ENCODE measurements at regions not wholly inside any gene's neighbourhood (a gene's known extent, or its start where the extent isn't known, plus 50 kb on each side); places are given as distances from the start of the nearest gene placed in this dataset.

GRCh38 chr15:79538527-79538926 is 106.4 kb downstream of the MINAR1 start:
- TF ChIP-seq POLR2A (IDR thresholded peaks at IDR 0.05), result no peak
- no peak for TF ChIP-seq CTCF (IDR thresholded peaks at IDR 0.05)
- no peak for TF ChIP-seq POLR2AphosphoS5 (IDR thresholded peaks at IDR 0.05)
- TF ChIP-seq EP300 (IDR thresholded peaks at IDR 0.05; ENCODE audit: low read depth), result no peak
- H3K27me3 ChIP-seq, result no peaks in the 10 kb centered on the region
- H3K27ac ChIP-seq, result no peak overlapping the region
- intact Hi-C loops (cut with DNase I; ENCODE audit: low total_unique reads) (no loop called here), in situ Hi-C loops (cut with MboI; ENCODE audit: low pct_ligation_motif_present in 1 of 4, low pct_unique_long_range_greater_than_20kb in 1 of 4, low sequenced_read_pairs in 3 of 4) (no loop called here)
- no peaks in the 10 kb centered on the region for H3K9me3 ChIP-seq
- WGBS, 2 donors (ENCODE audit: low coverage in 1 of 2), result 76 to 83% methylated on average over 2 to 5 of the region's 5 CpGs
- H3K4me1 ChIP-seq, result no peaks in the 10 kb centered on the region
- no peak overlapping the region for H3K4me3 ChIP-seq
- no peaks in the 10 kb centered on the region for H3K36me3 ChIP-seq
- no peak for DNase-seq

- H3K4me1 ChIP-seq, result no peaks in the 10 kb centered on the region
- H3K27ac ChIP-seq, result no peak overlapping the region
- intact Hi-C loops (cut with DNase I; ENCODE audit: low total_unique reads) (no loop called here), in situ Hi-C loops (cut with MboI; ENCODE audit: low pct_ligation_motif_present in 1 of 4, low pct_unique_long_range_greater_than_20kb in 1 of 4, low sequenced_read_pairs in 3 of 4) (no loop called here)
- no peak overlapping the region for H3K4me3 ChIP-seq
- H3K9me3 ChIP-seq, result no peaks in the 10 kb centered on the region
- no peaks in the 10 kb centered on the region for H3K27me3 ChIP-seq
- WGBS, 2 donors (ENCODE audit: low coverage in 1 of 2), result 60 to 73% methylated on average over 1 to 3 of the region's 3 CpGs
- H3K36me3 ChIP-seq, result no peaks in the 10 kb centered on the region
- DNase-seq, result no peak
- TF ChIP-seq POLR2AphosphoS5 (IDR thresholded peaks at IDR 0.05) (no peak), POLR2A (IDR thresholded peaks at IDR 0.05) (no peak), CTCF (IDR thresholded peaks at IDR 0.05) (no peak), EP300 (IDR thresholded peaks at IDR 0.05; ENCODE audit: low read depth) (no peak)
Measured at GRCh38 chr15:79539401-79539800, 107.3 kb downstream of the MINAR1 start.

GRCh38 chr15:79540551-79540950 is 108.4 kb downstream of the MINAR1 start:
- Histone ChIP-seq H3K27me3 (no peaks in the 10 kb centered on the region), H3K9me3 (no peaks in the 10 kb centered on the region), H3K36me3 (no peaks in the 10 kb centered on the region), H3K4me3 (no peak overlapping the region), H3K4me1 (no peaks in the 10 kb centered on the region), H3K27ac (no peak overlapping the region)
- TF ChIP-seq POLR2A (IDR thresholded peaks at IDR 0.05) (no peak), POLR2AphosphoS5 (IDR thresholded peaks at IDR 0.05) (no peak), CTCF (IDR thresholded peaks at IDR 0.05) (peak in 1 of 5 experiments; percentile 8), EP300 (IDR thresholded peaks at IDR 0.05; ENCODE audit: low read depth) (no peak)
- DNase-seq, result no peak
- in situ Hi-C loops (cut with MboI; ENCODE audit: low pct_ligation_motif_present in 1 of 4, low pct_unique_long_range_greater_than_20kb in 1 of 4, low sequenced_read_pairs in 3 of 4) (no loop called here), intact Hi-C loops (cut with DNase I; ENCODE audit: low total_unique reads) (no loop called here)
- WGBS, 2 donors (ENCODE audit: low coverage in 1 of 2), result 79 to 80% methylated on average over 1 to 2 of the region's 2 CpGs

- H3K9me3 ChIP-seq, result no peaks in the 10 kb centered on the region
- no peak for TF ChIP-seq POLR2AphosphoS5 (IDR thresholded peaks at IDR 0.05)
- no peak for TF ChIP-seq EP300 (IDR thresholded peaks at IDR 0.05; ENCODE audit: low read depth)
- TF ChIP-seq POLR2A (IDR thresholded peaks at IDR 0.05), result no peak
- TF ChIP-seq CTCF (IDR thresholded peaks at IDR 0.05), result no peak
- no peaks in the 10 kb centered on the region for H3K36me3 ChIP-seq
- whole genome bisulfite sequencing, 2 donors (ENCODE audit: low coverage in 1 of 2), result 78% methylated on average over 3 of the region's 3 CpGs; no CpG with 5 or more reads in 1 of the 2 donors
- no peaks in the 10 kb centered on the region for H3K27me3 ChIP-seq
- no peaks in the 10 kb centered on the region for H3K4me1 ChIP-seq
- H3K4me3 ChIP-seq, result no peak overlapping the region
- DNase-seq, result no peak
- H3K27ac ChIP-seq, result no peak overlapping the region
- in situ Hi-C loops (cut with MboI; ENCODE audit: low pct_ligation_motif_present in 1 of 4, low pct_unique_long_range_greater_than_20kb in 1 of 4, low sequenced_read_pairs in 3 of 4) (no loop called here), intact Hi-C loops (cut with DNase I; ENCODE audit: low total_unique reads) (no loop called here)
Measured at GRCh38 chr15:79541196-79541595, 109.1 kb downstream of the MINAR1 start.
